Ovary (tissue), 3 donors: ENCODE measurements at regions not wholly inside any gene's neighbourhood (a gene's known extent, or its start where the extent isn't known, plus 50 kb on each side); places are given as distances from the start of the nearest gene placed in this dataset.

Experiments used
- CTCF ChIP-seq, 3 donors: fragments of 450-650 bp in 2 of 3; fragments of 200-600 bp in 1 of 3; IDR thresholded peaks; one replicate each; pipeline versions ENCODE4 v1.5.1 to v1.8.0; 2016 to 2022; ENCODE audit warnings: antibody characterized with exemption in 3 of 3, mild to moderate bottlenecking in 1 of 3
- EP300 ChIP-seq: sonication (generic); formaldehyde crosslinking; IDR thresholded peaks from one replicate; pipeline ENCODE4 v1.6.1; 2017; ENCODE audit warnings: antibody characterized with exemption
- POLR2A ChIP-seq: fragments of 450-650 bp; IDR thresholded peaks from one replicate; pipeline ENCODE4 v1.6.1; 2017; ENCODE audit warnings: antibody characterized with exemption, mild to moderate bottlenecking, moderate library complexity
- donor health status: DM: no; HTN: no; CAD: no.

- TF ChIP-seq POLR2A (no peak), CTCF (IDR thresholded peaks at IDR 0.05) (no peak), EP300 (no peak)
Measured at GRCh38 chr12:124654666-124655047, 87.2 kb upstream of the NCOR2 start.
